ENCODE measurements at regions not wholly inside any gene's neighbourhood (a gene's known extent, or its start where the extent isn't known, plus 50 kb on each side); places are given as distances from the start of the nearest gene placed in this dataset.

GRCh38 chr14:105600939-105601359 is 74.6 kb downstream of the TMEM121 start (continued):
- TF ChIP-seq RFX5 (IDR thresholded peaks at IDR 0.05; ENCODE audit: borderline replicate concordance, low read depth, low read length) (no peak), POU5F1 (IDR thresholded peaks at IDR 0.05; ENCODE audit: low read depth, low read length) (no peak), CBX8 (IDR thresholded peaks at IDR 0.05; ENCODE audit: borderline replicate concordance, low read depth, low read length) (no peak), GTF2F1 (IDR thresholded peaks at IDR 0.05; ENCODE audit: borderline replicate concordance, low read depth, low read length) (no peak), TBP (IDR thresholded peaks at IDR 0.05; ENCODE audit: low read depth, low read length) (no peak), TAF1 (IDR thresholded peaks at IDR 0.05; ENCODE audit: low read depth, low read length) (no peak), MAFK (IDR thresholded peaks at IDR 0.05; ENCODE audit: low read depth, low read length) (no peak), SUZ12 (IDR thresholded peaks at IDR 0.05; ENCODE audit: low read length) (no peak)

Data from H1 (cell line).